Skeletal muscle satellite cell (primary cell): ENCODE measurements at regions not wholly inside any gene's neighbourhood (a gene's known extent, or its start where the extent isn't known, plus 50 kb on each side); places are given as distances from the start of the nearest gene placed in this dataset.

ENCODE experiments used
- H3K27me3 ChIP-seq: 2 replicates; pipeline ENCODE4 v1.7.0; 2013; ENCODE audit warnings: low read length; ENCODE audit not compliant: control insufficient read depth, insufficient read depth
- H3K36me3 ChIP-seq: 2 replicates; pipeline ENCODE4 v1.7.0; 2013; ENCODE audit warnings: mild to moderate bottlenecking, control low read depth, low read length; ENCODE audit not compliant: insufficient read depth
- H3K4me1 ChIP-seq: 2 replicates; pipeline ENCODE4 v1.7.0; 2013; ENCODE audit warnings: low read length; ENCODE audit not compliant: control insufficient read depth, insufficient read depth
- H3K4me2 ChIP-seq: 2 replicates; pipeline ENCODE4 v1.7.0; 2013; ENCODE audit warnings: mild to moderate bottlenecking, low read length
- H3K4me3 ChIP-seq: 2 replicates; pipeline ENCODE4 v1.7.0; 2013; ENCODE audit warnings: low read length
- H3K9ac ChIP-seq: 2 replicates; pipeline ENCODE4 v1.7.0; 2013; ENCODE audit warnings: mild to moderate bottlenecking, low read depth, low read length, moderate library complexity
- H3K9me3 ChIP-seq: replicated peaks from 2 replicates; pipeline ENCODE4 v1.7.0; 2013; ENCODE audit warnings: mild to moderate bottlenecking, control low read depth, low read length

DNA sequence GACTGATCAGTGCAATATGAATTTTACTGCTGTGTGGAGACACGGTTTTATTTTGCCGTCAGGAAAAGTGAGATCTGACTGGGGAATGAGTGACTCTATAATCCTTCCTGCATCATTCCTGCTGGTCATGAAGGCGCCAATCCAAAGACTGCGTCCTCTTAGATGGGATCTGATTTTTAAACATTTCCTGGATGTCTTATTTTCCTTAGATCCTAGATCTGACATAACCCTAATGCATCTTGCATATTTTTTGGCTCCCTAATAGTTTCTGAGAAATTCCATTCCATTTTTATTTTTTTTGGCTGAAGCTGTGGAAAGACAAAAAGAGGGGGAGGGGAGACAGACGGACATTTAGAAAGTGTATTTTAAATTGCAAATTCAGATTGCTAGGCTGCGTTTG is 454.9 kb upstream of the FAT1 start:
- Histone ChIP-seq H3K9ac (no peak overlapping the region), H3K4me1 (no peaks in the 10 kb centered on the region), H3K36me3 (no peaks in the 10 kb centered on the region), H3K4me3 (no peak overlapping the region), H3K4me2 (no peak overlapping the region), H3K9me3 (no peaks in the 10 kb centered on the region), H3K27me3 (no peaks in the 10 kb centered on the region)

DNA sequence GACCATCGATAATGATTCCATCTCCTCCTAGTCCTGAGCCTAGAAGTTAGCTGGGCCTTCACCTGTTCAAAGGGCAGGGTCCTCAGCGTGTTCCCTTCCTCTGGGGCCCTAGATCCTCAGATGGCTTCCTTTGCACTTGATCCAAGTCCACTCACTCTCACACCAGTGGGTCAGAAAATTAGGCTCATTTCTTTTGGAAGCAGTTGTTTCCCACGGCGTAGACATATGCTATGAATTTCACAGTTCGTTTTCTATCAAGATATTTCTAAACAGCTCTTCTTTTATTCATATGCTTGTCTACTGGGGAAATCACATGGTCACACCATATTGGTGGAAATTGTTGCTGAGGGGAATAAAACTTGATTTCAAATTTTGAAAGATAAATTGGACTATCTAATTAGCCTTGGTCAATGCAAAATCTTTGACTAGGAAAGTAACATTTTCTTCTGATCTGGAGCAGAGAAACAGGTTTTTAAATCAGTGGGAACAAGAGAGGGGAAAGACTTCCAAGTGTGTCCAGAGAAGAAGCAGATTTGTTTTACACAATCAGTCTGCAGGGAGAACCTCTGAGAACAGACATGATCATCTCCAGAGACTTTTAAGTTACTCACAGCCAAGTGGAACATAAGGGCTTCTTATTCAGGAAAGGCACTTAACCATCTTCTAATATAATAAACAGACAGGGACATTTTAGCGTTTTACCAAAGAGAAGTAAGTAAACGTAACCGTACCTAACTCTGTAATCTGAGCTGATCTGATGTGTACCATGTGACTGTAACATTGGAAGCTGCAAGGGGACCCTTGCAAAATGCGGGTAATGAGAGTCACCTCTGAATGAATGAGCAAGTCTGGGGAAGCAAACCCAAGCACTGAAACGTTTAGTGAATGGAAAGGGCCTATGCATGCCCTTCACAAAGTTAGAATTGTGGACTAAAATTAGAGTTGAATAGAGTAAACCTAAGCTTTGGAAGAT is 455.7 kb upstream of the FAT1 start:
- H3K36me3 ChIP-seq = no peaks in the 10 kb centered on the region

DNA sequence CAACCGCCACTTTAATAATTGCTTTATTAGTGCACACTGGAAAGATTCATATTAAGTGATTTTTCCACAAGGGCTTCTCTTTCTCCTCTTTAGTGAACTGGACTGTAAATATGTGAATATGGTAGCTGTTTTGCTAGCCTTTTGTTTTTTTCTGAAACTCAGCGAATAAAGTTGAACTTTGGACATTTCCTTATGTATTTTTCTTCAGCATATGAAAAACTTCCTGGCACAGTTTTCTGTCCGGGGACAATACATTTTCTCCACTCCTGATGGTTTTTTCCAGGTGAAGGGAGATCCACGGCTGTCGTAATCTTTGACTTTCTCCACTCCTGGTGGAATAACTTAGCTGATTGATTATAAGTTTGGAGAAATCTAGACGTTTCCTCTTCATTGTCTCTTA is 457.4 kb upstream of the FAT1 start:
- Histone ChIP-seq H3K4me3 (no peak overlapping the region), H3K4me2 (no peak overlapping the region), H3K27me3 (no peaks in the 10 kb centered on the region), H3K9ac (no peak overlapping the region), H3K9me3 (no peaks in the 10 kb centered on the region), H3K36me3 (no peaks in the 10 kb centered on the region), H3K4me1 (no peaks in the 10 kb centered on the region)

More for the DNA sequence above, 455.7 kb upstream of the FAT1 start:
- Histone ChIP-seq H3K4me2 (no peak overlapping the region), H3K27me3 (no peaks in the 10 kb centered on the region), H3K9ac (no peak overlapping the region), H3K4me3 (no peak overlapping the region), H3K9me3 (no peaks in the 10 kb centered on the region), H3K4me1 (no peaks in the 10 kb centered on the region)

DNA sequence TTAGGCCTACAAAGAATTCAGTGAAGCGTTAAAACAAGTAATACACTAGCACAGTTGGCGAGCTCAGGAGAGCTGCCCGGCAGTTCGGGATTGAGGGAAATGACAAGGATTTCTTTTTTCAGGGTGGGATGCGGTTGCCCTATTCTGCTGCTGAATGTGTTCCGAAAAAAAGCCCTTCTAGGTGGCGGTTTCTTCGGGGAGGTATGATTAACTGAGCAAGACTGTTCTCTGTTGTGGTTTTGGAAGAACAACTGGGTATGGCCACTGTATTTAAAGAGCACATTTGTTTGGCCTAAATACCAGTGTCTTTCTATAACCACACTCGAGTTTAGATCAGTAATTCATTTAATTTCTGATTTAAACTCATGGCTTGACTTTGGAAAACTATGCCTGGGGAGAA is 459.7 kb upstream of the FAT1 start:
- Histone ChIP-seq H3K4me1 (no peaks in the 10 kb centered on the region), H3K36me3 (no peaks in the 10 kb centered on the region), H3K4me2 (no peak overlapping the region)

DNA sequence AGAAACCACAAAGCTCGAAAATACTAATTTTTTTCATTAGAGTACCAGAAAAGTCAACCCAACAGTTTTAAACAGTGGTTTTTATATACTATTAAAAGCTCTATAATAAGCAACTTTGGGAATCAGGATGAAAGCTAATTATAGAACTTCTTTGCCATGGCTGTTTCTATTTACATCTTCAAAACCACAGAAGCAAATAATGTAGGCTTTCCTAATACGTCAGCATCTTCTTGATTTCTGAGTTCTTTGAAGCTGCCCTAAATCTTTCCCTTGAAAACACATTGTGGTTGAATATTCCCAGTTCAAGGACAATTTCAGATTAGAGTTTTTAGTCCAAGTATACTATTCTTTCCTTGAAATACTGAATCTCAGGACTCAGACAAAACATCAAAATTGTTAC is 460.2 kb upstream of the FAT1 start:
- Histone ChIP-seq H3K4me3 (no peak overlapping the region), H3K4me1 (no peaks in the 10 kb centered on the region), H3K4me2 (no peak overlapping the region), H3K27me3 (no peaks in the 10 kb centered on the region), H3K9me3 (no peaks in the 10 kb centered on the region), H3K36me3 (no peaks in the 10 kb centered on the region), H3K9ac (no peak overlapping the region)

More for the DNA sequence above, 459.7 kb upstream of the FAT1 start:
- Histone ChIP-seq H3K27me3 (no peaks in the 10 kb centered on the region), H3K4me3 (no peak overlapping the region), H3K9me3 (no peaks in the 10 kb centered on the region), H3K9ac (no peak overlapping the region)

DNA sequence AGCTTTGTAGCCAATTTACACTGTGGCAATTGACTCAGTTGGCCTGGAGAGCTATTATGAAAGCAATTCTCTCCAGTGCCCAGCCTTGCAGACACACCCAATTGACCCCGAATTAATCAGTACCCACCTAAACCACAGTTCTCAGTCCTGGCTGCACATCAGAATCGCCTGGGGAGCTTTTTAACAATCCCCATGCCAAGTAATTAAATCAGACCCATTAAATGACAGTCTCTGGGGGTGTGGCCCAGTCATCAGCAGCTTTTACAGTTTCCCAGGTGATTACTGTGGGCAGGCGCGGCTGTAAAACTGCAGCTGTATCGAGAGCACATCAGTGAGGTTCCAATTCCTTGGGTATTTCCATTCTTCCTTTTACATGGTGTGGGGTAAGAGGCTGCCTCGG is 460.9 kb upstream of the FAT1 start:
- Histone ChIP-seq H3K4me1 (no peaks in the 10 kb centered on the region), H3K9ac (no peak overlapping the region), H3K9me3 (no peaks in the 10 kb centered on the region), H3K4me3 (no peak overlapping the region), H3K4me2 (no peak overlapping the region), H3K27me3 (no peaks in the 10 kb centered on the region), H3K36me3 (no peaks in the 10 kb centered on the region)

DNA sequence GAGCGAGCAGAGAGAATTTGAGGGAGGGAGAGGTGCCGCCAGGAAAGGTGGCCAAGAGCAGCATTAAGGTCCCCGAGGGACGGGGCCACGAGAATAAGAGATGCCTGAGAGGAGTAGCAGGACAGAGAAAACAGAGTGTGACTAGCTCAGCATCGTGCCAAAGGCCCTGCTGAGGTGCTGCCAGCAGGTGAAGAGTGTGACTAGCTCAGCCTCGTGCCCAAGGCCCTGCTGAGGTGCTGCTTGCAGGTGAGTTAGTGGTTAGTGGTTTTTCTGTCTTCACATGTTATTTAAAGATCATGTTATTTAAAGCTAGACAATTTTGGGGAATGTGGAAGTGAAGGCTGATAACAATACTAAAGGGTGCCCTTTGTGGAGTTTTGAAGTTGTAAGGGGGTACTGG is 464.5 kb upstream of the FAT1 start:
- Histone ChIP-seq H3K9ac (no peak overlapping the region), H3K4me1 (no peaks in the 10 kb centered on the region), H3K27me3 (no peaks in the 10 kb centered on the region), H3K4me3 (no peak overlapping the region), H3K36me3 (no peaks in the 10 kb centered on the region), H3K9me3 (no peaks in the 10 kb centered on the region), H3K4me2 (no peak overlapping the region)

DNA sequence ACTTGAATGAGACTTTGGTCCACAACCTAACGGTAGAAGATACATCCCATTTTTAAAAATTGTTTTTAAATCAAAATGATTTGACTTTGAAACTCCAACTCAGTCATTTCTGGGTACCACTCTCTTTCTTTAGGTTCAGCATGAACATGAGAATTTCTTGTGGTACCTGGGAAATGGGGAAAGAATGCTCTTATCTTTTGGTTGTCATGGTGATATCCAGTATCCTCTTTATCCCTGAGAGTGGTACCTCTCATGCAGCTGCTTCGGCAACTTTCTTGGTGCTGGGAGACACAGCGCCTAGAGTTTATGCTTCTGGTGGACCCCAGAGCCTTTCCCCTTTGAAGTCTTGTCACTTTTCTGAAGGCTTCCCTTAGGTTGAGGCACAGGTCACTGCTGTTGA is 465.1 kb upstream of the FAT1 start:
- Histone ChIP-seq H3K4me3 (no peak overlapping the region), H3K36me3 (no peaks in the 10 kb centered on the region), H3K27me3 (no peaks in the 10 kb centered on the region), H3K9me3 (no peaks in the 10 kb centered on the region), H3K4me2 (no peak overlapping the region), H3K4me1 (no peaks in the 10 kb centered on the region), H3K9ac (no peak overlapping the region)

DNA sequence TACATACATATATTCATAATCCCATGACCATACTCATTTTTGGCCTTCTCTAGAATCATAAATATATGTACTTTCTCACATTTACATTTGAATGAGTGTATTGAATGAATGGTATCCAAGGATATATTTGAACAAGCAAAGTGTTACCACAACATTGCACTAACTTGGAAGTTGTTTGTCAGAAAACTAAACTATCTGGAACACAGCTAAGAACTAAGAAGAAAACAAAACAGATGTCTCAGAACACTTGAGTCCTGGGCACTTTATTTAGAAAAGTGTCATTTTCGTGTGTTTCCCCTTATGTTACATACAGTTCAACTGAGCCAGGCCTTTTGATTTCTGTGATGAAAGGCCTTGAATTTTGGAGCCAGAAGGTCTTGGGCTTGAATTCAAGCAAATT is 466.7 kb upstream of the FAT1 start:
- Histone ChIP-seq H3K4me3 (no peak overlapping the region), H3K9ac (no peak overlapping the region), H3K4me1 (no peaks in the 10 kb centered on the region), H3K27me3 (no peaks in the 10 kb centered on the region), H3K36me3 (no peaks in the 10 kb centered on the region), H3K9me3 (no peaks in the 10 kb centered on the region), H3K4me2 (no peak overlapping the region)

DNA sequence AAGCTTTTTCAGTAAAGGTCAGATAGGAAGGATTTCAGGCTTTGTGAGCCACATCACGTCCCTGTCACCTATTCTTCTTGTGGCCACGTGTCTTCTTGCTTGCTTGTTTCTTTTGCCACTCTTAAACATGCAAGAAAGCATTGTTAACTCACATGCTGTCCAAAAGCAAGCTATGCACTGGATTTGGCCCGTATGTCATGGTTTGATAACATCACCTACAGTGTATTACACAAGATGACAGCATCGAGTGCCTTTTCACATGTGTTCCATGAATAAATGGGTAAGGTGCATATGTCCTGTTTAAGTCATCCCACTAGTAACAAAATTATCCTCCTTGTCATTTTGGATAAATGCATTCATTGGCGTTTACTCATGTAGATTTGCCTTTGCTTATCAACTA is 468.0 kb upstream of the FAT1 start:
- Histone ChIP-seq H3K27me3 (no peaks in the 10 kb centered on the region), H3K9me3 (no peaks in the 10 kb centered on the region), H3K9ac (no peak overlapping the region), H3K4me1 (no peaks in the 10 kb centered on the region), H3K4me3 (no peak overlapping the region), H3K36me3 (no peaks in the 10 kb centered on the region), H3K4me2 (no peak overlapping the region)

DNA sequence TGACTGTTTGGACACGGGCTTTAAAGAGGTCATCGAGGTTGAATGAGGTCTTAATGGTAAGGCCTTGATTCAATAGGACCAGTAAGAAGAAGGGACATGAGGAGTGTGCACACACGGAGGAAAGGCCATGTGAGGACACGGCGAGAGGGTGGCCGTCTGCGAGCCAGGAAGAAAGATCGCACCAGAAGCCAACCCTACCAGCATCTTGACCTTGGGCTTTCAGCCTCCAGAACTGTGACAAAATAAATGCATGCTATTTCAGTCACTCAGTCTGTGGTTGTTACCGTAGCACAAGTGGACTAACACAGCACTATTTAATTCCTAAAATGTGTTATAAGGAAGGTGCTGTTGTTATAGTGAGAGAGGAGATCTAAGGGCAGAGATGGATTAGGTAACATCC is 468.6 kb upstream of the FAT1 start:
- Histone ChIP-seq H3K36me3 (no peaks in the 10 kb centered on the region), H3K4me3 (no peak overlapping the region), H3K27me3 (no peaks in the 10 kb centered on the region), H3K9ac (no peak overlapping the region), H3K9me3 (no peaks in the 10 kb centered on the region), H3K4me2 (no peak overlapping the region), H3K4me1 (no peaks in the 10 kb centered on the region)

DNA sequence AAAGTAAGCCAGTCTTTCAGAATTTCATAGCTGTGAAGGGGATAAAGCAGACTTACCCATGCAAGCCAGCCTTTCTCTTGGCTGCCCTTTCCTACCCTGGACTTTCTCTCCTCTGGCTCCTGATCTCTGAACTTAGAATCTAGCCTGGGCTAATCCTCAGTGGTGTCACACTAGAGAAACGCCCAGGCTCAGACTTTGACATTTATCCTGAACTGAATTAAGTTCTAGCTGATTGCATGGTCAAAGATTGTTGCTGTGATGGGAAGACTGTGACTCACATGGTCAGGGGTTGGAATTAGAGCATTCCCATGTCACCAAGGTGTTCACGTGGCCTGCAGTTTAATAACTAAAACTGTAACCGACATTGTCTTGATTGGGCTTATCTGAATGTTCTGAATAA is 469.5 kb upstream of the FAT1 start:
- H3K4me2 ChIP-seq = no peak overlapping the region
- H3K4me1 ChIP-seq = no peaks in the 10 kb centered on the region
- H3K36me3 ChIP-seq = no peaks in the 10 kb centered on the region
- no peak overlapping the region for H3K9ac ChIP-seq
- no peaks in the 10 kb centered on the region for H3K27me3 ChIP-seq
- no peaks in the 10 kb centered on the region for H3K9me3 ChIP-seq
- no peak overlapping the region for H3K4me3 ChIP-seq
